GM12878 (cell line): ENCODE measurements at regions not wholly inside any gene's neighbourhood (a gene's known extent, or its start where the extent isn't known, plus 50 kb on each side); places are given as distances from the start of the nearest gene placed in this dataset.

Experiments used
- ATF3 ChIP-seq: IDR thresholded peaks from 2 replicates; pipeline ENCODE4 v1.6.1; 2011; ENCODE audit warnings: low read depth, mild to moderate bottlenecking, low read length, moderate library complexity, borderline replicate concordance; ENCODE audit errors: extremely low read depth
- CBFB ChIP-seq: IDR thresholded peaks from 2 replicates; pipeline ENCODE4 v1.6.1; 2016; ENCODE audit warnings: antibody characterized with exemption, low read depth
- CTCF ChIP-seq, 3 experiments: IDR thresholded peaks in 2 of 3; conservative IDR thresholded peaks in 1 of 3; 2 replicates each; pipeline ENCODE4 v1.5.1; 2011; ENCODE audit warnings: low read depth in 3 of 3, low read length in 3 of 3, mild to moderate bottlenecking in 3 of 3, control low read depth in 2 of 3, moderate library complexity in 2 of 3, inconsistent platforms in 1 of 3, mixed read lengths in 1 of 3; ENCODE audit not compliant: control insufficient read depth in 2 of 3, insufficient read depth in 1 of 3; ENCODE audit errors: extremely low read depth in 1 of 3
- CUX1 ChIP-seq: IDR thresholded peaks from 2 replicates; pipeline ENCODE4 v1.6.1; 2012; ENCODE audit warnings: improper control_type of control experiment, low read depth, low read length; ENCODE audit not compliant: insufficient replicate concordance
- ELK1 ChIP-seq: IDR thresholded peaks from 2 replicates; pipeline ENCODE4 v1.6.1; 2012; ENCODE audit warnings: low read depth, low read length, improper control_type of control experiment
- FOS ChIP-seq: IDR thresholded peaks from 3 replicates; pipeline ENCODE4 v1.6.1; 2011; ENCODE audit warnings: borderline replicate concordance; ENCODE audit not compliant: insufficient read length; ENCODE audit errors: extremely low read depth
- JUND ChIP-seq: IDR thresholded peaks from 2 replicates; pipeline ENCODE4 v1.6.1; 2012; ENCODE audit warnings: low read depth, mild to moderate bottlenecking, low read length, improper control_type of control experiment, moderate library complexity
- MAX ChIP-seq: IDR thresholded peaks from 2 replicates; pipeline ENCODE4 v1.6.1; 2012; ENCODE audit warnings: low read depth, low read length, improper control_type of control experiment
- MTA2 ChIP-seq: fragments of 450-650 bp; IDR thresholded peaks from 2 replicates; pipeline ENCODE4 v1.6.1; 2016; ENCODE audit warnings: low read depth, mild to moderate bottlenecking, moderate library complexity
- POLR2AphosphoS5 ChIP-seq: IDR thresholded peaks from 2 replicates; pipeline ENCODE4 v1.6.1; 2011; ENCODE audit warnings: mild to moderate bottlenecking, low read length, inconsistent platforms
- RBBP5 ChIP-seq: fragments of 200-600 bp; sonication (generic); conservative IDR thresholded peaks from 2 replicates; pipeline ENCODE4 v1.6.1; 2016
- REST ChIP-seq: IDR thresholded peaks from 2 replicates; pipeline ENCODE4 v1.6.1; 2012; ENCODE audit warnings: mild to moderate bottlenecking, low read depth, low read length
- SP1 ChIP-seq: IDR thresholded peaks from one replicate; pipeline ENCODE4 v1.6.1; 2011; ENCODE audit warnings: low read depth, low read length
- ZNF274 ChIP-seq: IDR thresholded peaks from one replicate; pipeline ENCODE4 v1.8.0; 2011; ENCODE audit not compliant: insufficient read length, insufficient read depth

- no peak for TF ChIP-seq RBBP5
- no peak for TF ChIP-seq CUX1
- no peak for TF ChIP-seq JUND
- no peak for TF ChIP-seq ELK1
- TF ChIP-seq SP1: no peak
- TF ChIP-seq FOS: no peak
- no peak for TF ChIP-seq CTCF (IDR thresholded peaks at IDR 0.05 in 2 of 3, conservative IDR thresholded peaks at IDR 0.05 in 1 of 3; ENCODE audit: control insufficient read depth in 2 of 3, extremely low read depth in 1 of 3, insufficient read depth in 1 of 3, low read depth in 3 of 3, low read length in 3 of 3)
- no peak for TF ChIP-seq REST
- no peak for TF ChIP-seq ZNF274
- no peak for TF ChIP-seq POLR2AphosphoS5
- TF ChIP-seq MTA2: no peak
- TF ChIP-seq ATF3: no peak
- TF ChIP-seq MAX: no peak
- no peak for TF ChIP-seq CBFB
Observed at GRCh38 chr5:173793648-173794548, 94.3 kb upstream of the CPEB4 start.
